VCaP (cell line): ENCODE measurements at regions not wholly inside any gene's neighbourhood (a gene's known extent, or its start where the extent isn't known, plus 50 kb on each side); places are given as distances from the start of the nearest gene placed in this dataset.
A peak's percentile ranks its signal among the peaks of the same experiment; 100 is the strongest.

ENCODE experiments used
- H3K27ac ChIP-seq: fragments of 450-650 bp; 2 replicates; pipeline ENCODE4 v1.5.1; 2017
- CTCF ChIP-seq: fragments of 450-650 bp; conservative IDR thresholded peaks from 2 replicates; pipeline ENCODE4 v1.5.1; 2017; ENCODE audit warnings: mild to moderate bottlenecking, moderate library complexity

- no peak for TF ChIP-seq CTCF
- peak overlapping the region; percentile 79; the same call in 1 of the 2 replicates for H3K27ac ChIP-seq
Observed at GRCh38 chr6:28729501-28730402, 194.0 kb downstream of the TRIM27 start.

GRCh38 chr6:28732052-28732451, 191.7 kb downstream of the TRIM27 start:
- H3K27ac ChIP-seq: no peak overlapping the region
- no peak for TF ChIP-seq CTCF

- H3K27ac ChIP-seq: no peak overlapping the region
- TF ChIP-seq CTCF: no peak
Observed at GRCh38 chr6:28734443-28734959, 189.3 kb downstream of the TRIM27 start.

GRCh38 chr6:28736121-28736520, 187.7 kb downstream of the TRIM27 start:
- no peak overlapping the region; the same call in 1 of the 2 replicates for H3K27ac ChIP-seq
- TF ChIP-seq CTCF: no peak

GRCh38 chr6:28737750-28738395, 185.9 kb downstream of the TRIM27 start:
- no peak for TF ChIP-seq CTCF
- H3K27ac ChIP-seq: no peak overlapping the region

- no peak overlapping the region for H3K27ac ChIP-seq
- TF ChIP-seq CTCF: no peak
Observed at GRCh38 chr6:28738396-28738765, 185.4 kb downstream of the TRIM27 start.

- no peak for TF ChIP-seq CTCF
- no peak overlapping the region for H3K27ac ChIP-seq
Observed at GRCh38 chr6:28741363-28741762, 182.4 kb downstream of the TRIM27 start.
